GM19193 (cell line): ENCODE measurements at regions not wholly inside any gene's neighbourhood (a gene's known extent, or its start where the extent isn't known, plus 50 kb on each side); places are given as distances from the start of the nearest gene placed in this dataset.
A peak's percentile ranks its signal among the peaks of the same experiment; 100 is the strongest.

Experiments
- POLR2A ChIP-seq: IDR thresholded peaks from 4 replicates; pipeline ENCODE4 v1.6.1; 2011; ENCODE audit not compliant: insufficient read depth, insufficient read length; ENCODE audit errors: extremely low read depth

DNA sequence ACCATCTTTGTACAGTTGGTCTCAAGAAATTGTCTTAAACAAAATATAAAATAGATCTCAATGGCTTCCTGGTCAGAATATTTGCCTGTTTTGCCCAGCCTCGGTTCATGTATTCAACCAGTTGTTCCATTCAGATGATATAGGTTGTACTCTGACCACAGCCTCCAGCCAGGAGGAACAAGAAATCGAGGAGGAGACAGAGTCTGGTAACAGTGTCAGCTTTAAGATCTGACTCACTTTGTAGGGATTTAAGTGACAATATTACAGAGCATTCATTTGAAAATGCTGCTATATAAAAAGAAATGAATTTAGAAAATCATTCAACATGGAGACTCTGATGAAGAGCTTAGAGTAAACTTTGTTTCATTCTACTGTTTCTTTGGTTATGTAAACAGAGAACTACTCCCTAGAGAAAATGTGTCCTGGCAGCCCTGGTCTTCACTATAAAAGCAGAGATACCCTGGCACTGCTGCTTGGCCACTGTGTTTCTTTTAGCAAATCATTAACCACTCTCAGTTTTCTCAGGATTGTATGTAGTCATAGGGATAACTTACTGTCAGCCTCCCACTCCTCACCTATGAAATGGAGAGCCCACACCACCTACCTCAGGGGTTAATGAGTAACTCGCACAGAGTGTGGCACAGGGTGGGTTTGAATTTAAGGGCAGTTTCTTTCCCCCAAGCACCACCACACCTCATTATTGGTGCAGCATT, 53.5 kb downstream of the PAGE2 start:
- TF ChIP-seq POLR2A = no peak

DNA sequence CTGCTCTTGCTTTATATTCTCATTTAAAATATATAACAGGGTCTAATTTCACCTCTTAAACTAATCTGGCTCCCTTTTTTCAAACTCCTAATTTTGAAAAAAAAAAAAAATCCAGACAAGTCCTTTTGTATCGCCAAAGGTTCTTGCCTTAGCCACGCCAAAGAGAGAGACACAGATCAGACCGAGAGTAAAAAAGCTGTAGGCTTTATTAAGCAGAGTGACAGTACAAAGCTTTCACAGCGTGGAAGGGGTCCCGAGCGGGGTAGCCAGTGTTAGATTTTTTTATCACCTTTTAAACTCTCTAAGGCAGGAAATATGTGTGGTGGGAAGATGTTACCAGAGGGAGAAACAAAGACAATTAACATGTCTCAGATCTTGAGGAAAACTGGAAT, 54.1 kb downstream of the PAGE2 start:
- no peak for TF ChIP-seq POLR2A

GRCh38 chrX:55143621-55144020, 54.8 kb downstream of the PAGE2 start:
- no peak for TF ChIP-seq POLR2A

DNA sequence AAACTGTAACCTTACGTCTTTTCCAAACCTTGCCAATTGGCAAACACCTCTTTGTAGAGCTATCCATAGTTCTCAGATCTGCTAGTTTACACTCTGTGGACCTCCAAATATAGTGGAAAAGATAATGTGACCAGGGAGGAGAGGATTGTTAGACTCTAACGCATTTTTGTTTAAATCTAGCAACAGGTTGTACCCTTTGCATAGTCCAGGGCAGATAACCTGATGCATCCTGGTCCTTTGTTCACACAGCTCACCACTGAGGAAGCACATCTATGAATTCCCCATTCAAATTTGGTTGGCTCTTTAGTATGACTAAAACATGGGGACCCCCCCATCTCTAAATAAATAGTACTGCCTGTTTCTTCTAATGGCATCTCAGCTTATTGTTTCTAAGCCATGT, 55.9 kb downstream of the PAGE2 start:
- TF ChIP-seq POLR2A = no peak

DNA sequence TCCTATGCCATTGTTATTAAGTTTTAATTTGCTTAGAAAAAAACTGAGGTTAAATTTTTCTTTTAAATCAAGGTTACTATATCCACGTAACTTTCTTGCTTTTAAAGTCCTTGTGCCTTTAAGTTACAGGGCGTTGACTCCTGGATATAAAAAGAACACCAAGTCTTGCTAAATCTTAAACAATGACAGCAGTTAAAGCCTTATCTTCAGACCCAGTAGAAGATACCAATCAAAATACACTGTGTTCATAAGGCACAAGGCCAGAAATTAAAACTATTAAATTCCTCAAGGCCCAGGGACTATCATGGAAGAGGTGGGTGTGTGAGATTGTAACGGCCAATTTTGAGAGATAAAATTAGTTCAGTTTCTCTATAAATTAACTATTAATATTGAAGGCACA, 60.4 kb downstream of the PAGE2 start:
- TF ChIP-seq POLR2A = no peak

GRCh38 chrX:55151199-55151598, 62.4 kb downstream of the PAGE2 start:
- TF ChIP-seq POLR2A = no peak

- no peak for TF ChIP-seq POLR2A
These were observed 60.6 kb upstream of the PAGE5 start for GRCh38 chrX:55159551-55159950.

GRCh38 chrX:55160685-55161552, 59.2 kb upstream of the PAGE5 start:
- peak; percentile 80 for TF ChIP-seq POLR2A

DNA sequence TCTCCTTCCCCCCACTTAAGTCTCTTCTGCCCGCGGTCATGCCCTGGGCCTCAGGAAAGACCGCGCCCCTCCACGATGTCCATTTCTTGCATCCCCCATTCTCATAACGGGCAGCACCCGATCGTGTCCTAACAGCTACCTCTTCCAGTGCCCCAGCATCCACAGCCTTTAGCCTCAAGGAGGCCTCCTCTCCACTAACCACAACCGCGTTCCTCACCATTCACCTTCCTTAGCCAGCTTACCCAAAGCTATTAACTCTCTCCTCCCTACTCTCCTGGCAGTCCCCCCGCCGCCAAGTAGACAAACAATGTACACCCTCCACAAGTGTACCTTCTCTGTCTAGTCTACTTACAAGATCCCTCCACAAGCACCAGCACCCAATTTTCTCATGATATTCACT, 58.6 kb upstream of the PAGE5 start:
- no peak for TF ChIP-seq POLR2A

DNA sequence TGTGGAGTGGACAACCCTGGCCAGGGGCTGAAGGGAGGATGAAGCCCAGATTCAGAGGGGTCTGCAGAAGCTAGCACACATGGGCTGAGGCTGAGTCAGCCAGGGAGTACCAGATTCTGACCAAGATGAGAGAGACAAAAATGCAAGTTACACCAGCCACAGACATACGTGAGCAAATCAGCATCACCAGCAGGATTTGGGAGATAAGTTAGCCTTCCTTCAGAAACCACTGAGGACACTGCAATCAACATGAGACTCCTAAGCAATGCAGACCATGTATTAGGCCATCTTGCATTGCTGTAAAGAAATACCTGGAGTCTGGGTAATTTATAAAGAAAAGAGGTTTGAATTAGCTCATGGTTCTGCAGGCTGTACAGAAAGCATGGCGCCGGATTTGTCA, 57.0 kb upstream of the PAGE5 start:
- TF ChIP-seq POLR2A = no peak

- no peak for TF ChIP-seq POLR2A
These were observed 52.9 kb upstream of the PAGE5 start for GRCh38 chrX:55167124-55167803.

- no peak for TF ChIP-seq POLR2A
These were observed 52.2 kb upstream of the PAGE5 start for GRCh38 chrX:55167901-55168300.

DNA sequence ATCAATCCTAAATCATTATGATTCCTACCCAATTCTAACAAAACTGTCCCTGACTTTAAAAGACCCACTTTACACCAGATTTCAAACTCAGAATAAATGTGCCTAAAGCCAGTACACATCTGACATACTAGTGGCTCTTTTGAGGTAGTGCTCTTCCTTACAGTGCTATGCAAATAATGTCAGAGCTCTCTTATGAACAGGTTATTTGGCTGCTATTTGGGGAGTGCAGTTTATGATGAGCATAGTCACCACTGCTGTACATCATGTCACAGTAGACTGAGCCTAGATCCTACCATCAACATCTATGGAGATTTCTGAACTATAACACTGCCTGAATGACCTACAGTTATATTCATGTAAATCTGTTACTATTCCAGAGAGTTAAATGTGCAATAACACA, 50.4 kb upstream of the PAGE5 start:
- TF ChIP-seq POLR2A = no peak
